ENCODE measurements at regions not wholly inside any gene's neighbourhood (a gene's known extent, or its start where the extent isn't known, plus 50 kb on each side); places are given as distances from the start of the nearest gene placed in this dataset.
A peak's percentile ranks its signal among the peaks of the same experiment; 100 is the strongest.

DNA sequence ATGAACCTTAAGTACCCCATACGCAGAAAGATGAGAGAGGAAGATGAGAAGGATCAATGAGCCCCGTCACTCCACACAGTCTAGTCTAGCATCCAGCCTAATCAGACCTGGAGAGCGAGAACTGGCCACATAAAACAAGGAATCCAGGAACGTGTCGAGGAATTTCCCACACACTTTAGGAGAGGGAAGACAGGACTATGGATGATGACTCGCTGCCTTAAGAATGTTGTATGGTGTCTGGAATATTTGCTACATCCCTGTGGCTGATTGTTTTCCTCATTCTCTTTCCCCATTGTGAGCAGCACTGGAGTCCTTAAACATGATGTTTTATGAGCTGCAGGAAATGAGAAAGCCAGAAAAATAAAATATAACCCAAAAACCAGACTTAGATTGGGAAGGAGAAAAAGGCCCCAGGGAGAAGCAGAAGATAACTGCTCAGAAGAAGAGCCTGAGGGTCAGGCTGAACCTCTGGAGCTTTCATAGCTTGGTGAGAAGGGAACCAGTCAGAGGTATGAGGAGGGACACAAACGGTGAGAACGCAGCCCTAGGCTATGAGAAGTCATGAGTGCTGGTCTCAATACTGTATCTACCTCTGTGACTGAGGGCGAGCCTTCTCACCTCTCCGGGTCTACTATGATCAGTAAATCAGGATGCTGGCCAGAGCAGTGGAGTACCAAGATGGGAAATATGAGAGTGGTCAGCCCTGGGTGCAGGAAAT, 139.5 kb upstream of the NOCT start:
- Histone ChIP-seq H3K4me3 (ENCODE audit: low read length) (no peak overlapping the region), H3K4me2 (ENCODE audit: low read length) (no peak overlapping the region), H3K9me3 (ENCODE audit: control insufficient read depth, insufficient read depth, low read length) (no peaks in the 10 kb centered on the region), H3K9me2 (replicated peaks; ENCODE audit: control insufficient read depth, low read length) (no peaks in the 10 kb centered on the region), H3K27ac (ENCODE audit: low read depth, low read length) (no peak overlapping the region), H4K20me1 (ENCODE audit: control insufficient read depth, insufficient read depth, low read depth, low read length) (no peaks in the 10 kb centered on the region), H3K27me3 (ENCODE audit: control insufficient read depth, low read length) (peaks cover 11% of the 10 kb centered on the region), H3K36me3 (ENCODE audit: control insufficient read depth, low read length) (no peaks in the 10 kb centered on the region), H3F3A (ENCODE audit: control insufficient read depth, insufficient read depth) (no peaks in the 10 kb centered on the region), H3K79me2 (ENCODE audit: control insufficient read depth, low read length) (no peaks in the 10 kb centered on the region), H3K4me1 (ENCODE audit: control insufficient read depth, low read length) (no peaks in the 10 kb centered on the region)
- TF ChIP-seq EZH2phosphoT487 (IDR thresholded peaks at IDR 0.05; ENCODE audit: borderline replicate concordance, low read length): no peak
- no peak for TF ChIP-seq CTCF (IDR thresholded peaks at IDR 0.05; ENCODE audit: low read depth, low read length, poor library complexity, severe bottlenecking)

DNA sequence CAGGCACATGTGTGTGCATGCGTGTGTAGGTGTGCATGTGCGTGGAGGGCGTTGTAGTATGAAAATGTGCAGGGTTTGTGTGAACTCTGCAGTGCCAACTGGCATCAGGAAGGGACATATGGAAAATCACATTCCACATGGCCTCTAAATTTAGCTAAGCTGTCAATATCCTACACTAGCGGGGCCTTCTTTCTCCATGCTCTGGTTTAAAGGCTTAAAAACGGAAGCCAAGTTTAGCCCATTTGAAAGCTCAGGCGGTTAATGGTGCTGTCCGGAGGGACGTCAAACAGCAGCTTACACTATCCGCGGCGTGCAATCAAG, 144.1 kb upstream of the NOCT start:
- H4K20me1 ChIP-seq (ENCODE audit: control insufficient read depth, insufficient read depth, low read depth, low read length): no peaks in the 10 kb centered on the region
- TF ChIP-seq EZH2phosphoT487 (IDR thresholded peaks at IDR 0.05; ENCODE audit: borderline replicate concordance, low read length): no peak

DNA sequence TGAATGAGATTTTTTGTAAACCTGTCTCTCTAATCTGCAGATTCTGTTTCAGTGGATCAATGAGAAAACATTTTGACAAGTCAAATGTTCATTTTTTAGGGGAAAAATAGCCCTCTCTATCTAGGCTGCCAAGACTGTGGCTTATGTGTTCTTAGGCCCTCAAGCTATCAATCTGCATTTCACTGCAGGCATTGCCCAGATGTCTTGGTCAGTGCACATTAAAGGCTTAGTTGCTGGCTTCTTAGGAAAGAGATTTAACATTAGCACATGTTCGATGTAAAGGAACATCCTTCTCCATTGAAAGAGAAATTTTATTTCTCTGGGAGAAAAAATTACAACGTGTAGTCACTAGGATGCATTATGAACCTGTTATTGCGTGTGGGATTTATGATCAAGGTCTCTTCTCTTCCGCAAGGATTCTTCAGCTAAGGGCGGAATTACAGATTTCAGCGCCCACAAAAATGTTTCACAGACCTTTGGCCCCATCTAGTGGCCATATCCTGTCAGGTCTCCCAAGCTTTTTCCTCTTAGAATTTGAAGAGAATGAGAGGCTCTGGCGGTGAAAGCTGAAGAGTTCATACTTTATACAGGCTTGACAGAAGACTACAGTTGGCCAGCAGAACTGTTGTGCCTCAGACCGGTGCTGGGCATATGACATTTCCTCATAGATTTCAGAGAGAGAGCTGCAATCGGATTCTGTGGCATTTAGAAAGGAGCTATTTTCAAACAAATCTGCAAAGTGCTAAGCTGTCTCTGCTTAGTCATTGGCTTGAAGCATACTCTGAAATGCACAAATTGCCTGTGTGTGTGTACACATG, 144.6 kb upstream of the NOCT start:
- no peaks in the 10 kb centered on the region for H3K9me2 ChIP-seq (replicated peaks; ENCODE audit: control insufficient read depth, low read length)
- H3K9me3 ChIP-seq (ENCODE audit: control insufficient read depth, insufficient read depth, low read length): no peaks in the 10 kb centered on the region
- H3K4me3 ChIP-seq (ENCODE audit: low read length): no peak overlapping the region
- no peaks in the 10 kb centered on the region for H3K4me1 ChIP-seq (ENCODE audit: control insufficient read depth, low read length)
- no peaks in the 10 kb centered on the region for H3F3A ChIP-seq (ENCODE audit: control insufficient read depth, insufficient read depth)
- H3K27ac ChIP-seq (ENCODE audit: low read depth, low read length): no peak overlapping the region
- no peaks in the 10 kb centered on the region for H3K27me3 ChIP-seq (ENCODE audit: control insufficient read depth, low read length)
- H3K4me2 ChIP-seq (ENCODE audit: low read length): no peak overlapping the region
- no peaks in the 10 kb centered on the region for H4K20me1 ChIP-seq (ENCODE audit: control insufficient read depth, insufficient read depth, low read depth, low read length)
- H3K36me3 ChIP-seq (ENCODE audit: control insufficient read depth, low read length): no peaks in the 10 kb centered on the region
- no peak for TF ChIP-seq EZH2phosphoT487 (IDR thresholded peaks at IDR 0.05; ENCODE audit: borderline replicate concordance, low read length)
- TF ChIP-seq CTCF (IDR thresholded peaks at IDR 0.05; ENCODE audit: low read depth, low read length, poor library complexity, severe bottlenecking): peak; percentile 67
- H3K79me2 ChIP-seq (ENCODE audit: control insufficient read depth, low read length): no peaks in the 10 kb centered on the region

More for the DNA sequence above, 144.1 kb upstream of the NOCT start:
- Histone ChIP-seq H3K27me3 (ENCODE audit: control insufficient read depth, low read length) (no peaks in the 10 kb centered on the region), H3F3A (ENCODE audit: control insufficient read depth, insufficient read depth) (no peaks in the 10 kb centered on the region), H3K9me2 (replicated peaks; ENCODE audit: control insufficient read depth, low read length) (no peaks in the 10 kb centered on the region), H3K4me2 (ENCODE audit: low read length) (no peak overlapping the region), H3K27ac (ENCODE audit: low read depth, low read length) (no peak overlapping the region), H3K9me3 (ENCODE audit: control insufficient read depth, insufficient read depth, low read length) (no peaks in the 10 kb centered on the region), H3K36me3 (ENCODE audit: control insufficient read depth, low read length) (no peaks in the 10 kb centered on the region), H3K79me2 (ENCODE audit: control insufficient read depth, low read length) (no peaks in the 10 kb centered on the region), H3K4me1 (ENCODE audit: control insufficient read depth, low read length) (no peaks in the 10 kb centered on the region), H3K4me3 (ENCODE audit: low read length) (no peak overlapping the region)

GRCh38 chr4:138869631-138870030, 145.9 kb upstream of the NOCT start:
- Histone ChIP-seq H3K9me2 (replicated peaks; ENCODE audit: control insufficient read depth, low read length) (no peaks in the 10 kb centered on the region), H3F3A (ENCODE audit: control insufficient read depth, insufficient read depth) (no peaks in the 10 kb centered on the region), H3K27ac (ENCODE audit: low read depth, low read length) (no peak overlapping the region), H3K4me1 (ENCODE audit: control insufficient read depth, low read length) (no peaks in the 10 kb centered on the region), H3K4me2 (ENCODE audit: low read length) (no peak overlapping the region), H3K9me3 (ENCODE audit: control insufficient read depth, insufficient read depth, low read length) (no peaks in the 10 kb centered on the region), H3K4me3 (ENCODE audit: low read length) (no peak overlapping the region), H3K36me3 (ENCODE audit: control insufficient read depth, low read length) (no peaks in the 10 kb centered on the region), H3K79me2 (ENCODE audit: control insufficient read depth, low read length) (no peaks in the 10 kb centered on the region), H3K27me3 (ENCODE audit: control insufficient read depth, low read length) (no peaks in the 10 kb centered on the region), H4K20me1 (ENCODE audit: control insufficient read depth, insufficient read depth, low read depth, low read length) (no peaks in the 10 kb centered on the region)
- TF ChIP-seq CTCF (IDR thresholded peaks at IDR 0.05; ENCODE audit: low read depth, low read length, poor library complexity, severe bottlenecking): no peak
- TF ChIP-seq EZH2phosphoT487 (IDR thresholded peaks at IDR 0.05; ENCODE audit: borderline replicate concordance, low read length): no peak

Data from DOHH2 (cell line).